ENCODE measurements at regions not wholly inside any gene's neighbourhood (a gene's known extent, or its start where the extent isn't known, plus 50 kb on each side); places are given as distances from the start of the nearest gene placed in this dataset.
"Not testable (repeated sequence)": the region's sequence is repeated elsewhere in the genome, so short reads cannot be mapped to it uniquely, and the experiment has no call there.

DNA sequence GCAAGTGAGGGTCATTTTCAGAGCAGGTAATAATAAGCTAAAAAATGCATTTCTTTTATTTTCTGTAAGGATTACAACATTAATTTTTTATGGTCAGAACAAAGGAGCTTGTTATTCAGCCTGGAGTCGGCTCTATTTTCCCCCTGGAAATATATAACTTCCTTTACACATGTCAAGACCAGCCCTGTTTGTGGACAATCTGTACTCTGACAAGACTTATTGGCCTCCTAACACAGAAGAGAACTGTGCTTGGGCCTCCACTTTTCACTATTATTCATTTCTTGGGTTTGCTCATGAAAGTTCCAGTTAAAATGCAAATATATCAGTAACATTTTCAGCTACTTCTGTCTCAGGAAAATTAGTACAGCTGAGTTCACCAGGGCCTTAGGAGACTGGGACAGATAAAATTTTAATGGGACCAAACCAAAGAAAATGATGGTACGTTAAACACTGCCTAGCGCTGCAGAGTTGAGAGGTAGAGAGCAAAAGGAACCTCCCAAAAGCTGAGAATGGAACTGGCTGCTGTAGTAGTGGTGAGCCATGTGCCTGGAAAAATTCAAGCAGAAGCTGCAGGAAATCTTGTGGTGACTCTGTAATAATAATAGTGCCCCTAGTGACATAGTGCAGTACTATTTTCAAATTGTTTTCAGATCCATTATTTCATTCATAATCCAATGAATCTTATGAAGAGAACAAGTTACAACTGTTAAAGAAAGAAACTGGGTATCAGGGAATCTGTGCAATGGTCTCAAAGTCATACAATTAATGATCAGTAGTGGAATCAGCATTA is 227.2 kb upstream of the KIAA1217 start:
- H3K27ac Mint-ChIP-seq, result peak overlapping the region; percentile 27
- peaks cover 7% of the 10 kb centered on the region for H3K27me3 Mint-ChIP-seq
- no peaks in the 10 kb centered on the region for H3K36me3 Mint-ChIP-seq
- peaks cover 3% of the 10 kb centered on the region for H3K9me3 Mint-ChIP-seq
- H3K4me1 Mint-ChIP-seq (ENCODE audit: unreplicated experiment), result peaks cover 37% of the 10 kb centered on the region
- TF ChIP-seq, protein P1, sequence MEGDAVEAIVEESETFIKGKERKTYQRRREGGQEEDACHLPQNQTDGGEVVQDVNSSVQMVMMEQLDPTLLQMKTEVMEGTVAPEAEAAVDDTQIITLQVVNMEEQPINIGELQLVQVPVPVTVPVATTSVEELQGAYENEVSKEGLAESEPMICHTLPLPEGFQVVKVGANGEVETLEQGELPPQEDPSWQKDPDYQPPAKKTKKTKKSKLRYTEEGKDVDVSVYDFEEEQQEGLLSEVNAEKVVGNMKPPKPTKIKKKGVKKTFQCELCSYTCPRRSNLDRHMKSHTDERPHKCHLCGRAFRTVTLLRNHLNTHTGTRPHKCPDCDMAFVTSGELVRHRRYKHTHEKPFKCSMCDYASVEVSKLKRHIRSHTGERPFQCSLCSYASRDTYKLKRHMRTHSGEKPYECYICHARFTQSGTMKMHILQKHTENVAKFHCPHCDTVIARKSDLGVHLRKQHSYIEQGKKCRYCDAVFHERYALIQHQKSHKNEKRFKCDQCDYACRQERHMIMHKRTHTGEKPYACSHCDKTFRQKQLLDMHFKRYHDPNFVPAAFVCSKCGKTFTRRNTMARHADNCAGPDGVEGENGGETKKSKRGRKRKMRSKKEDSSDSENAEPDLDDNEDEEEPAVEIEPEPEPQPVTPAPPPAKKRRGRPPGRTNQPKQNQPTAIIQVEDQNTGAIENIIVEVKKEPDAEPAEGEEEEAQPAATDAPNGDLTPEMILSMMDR (conservative IDR thresholded peaks at IDR 0.05), result peak; percentile 52
- no peak for DNase-seq (ENCODE audit: extremely low spot score, unreplicated experiment)
- no peak overlapping the region for H3K4me3 Mint-ChIP-seq

DNA sequence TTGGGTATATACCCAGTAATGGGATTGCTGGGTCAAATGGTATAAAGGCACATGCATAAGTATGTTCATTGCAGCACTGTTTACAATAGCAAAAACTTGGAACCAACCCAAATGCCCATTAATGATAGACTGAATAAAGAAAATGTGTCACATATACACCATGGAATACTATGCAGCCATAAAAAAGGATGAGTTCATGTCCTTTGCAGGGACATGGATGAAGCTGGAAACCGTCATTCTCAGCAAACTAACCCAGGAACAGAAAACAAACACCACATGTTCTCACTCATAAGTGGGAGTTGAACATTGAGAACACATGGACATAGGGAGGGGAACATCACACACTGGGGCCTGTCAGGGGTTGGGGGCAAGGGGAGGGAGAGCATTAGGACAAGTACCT is 224.5 kb upstream of the KIAA1217 start:
- not testable (repeated sequence) for H3K9me3 Mint-ChIP-seq, H3K36me3 Mint-ChIP-seq

DNA sequence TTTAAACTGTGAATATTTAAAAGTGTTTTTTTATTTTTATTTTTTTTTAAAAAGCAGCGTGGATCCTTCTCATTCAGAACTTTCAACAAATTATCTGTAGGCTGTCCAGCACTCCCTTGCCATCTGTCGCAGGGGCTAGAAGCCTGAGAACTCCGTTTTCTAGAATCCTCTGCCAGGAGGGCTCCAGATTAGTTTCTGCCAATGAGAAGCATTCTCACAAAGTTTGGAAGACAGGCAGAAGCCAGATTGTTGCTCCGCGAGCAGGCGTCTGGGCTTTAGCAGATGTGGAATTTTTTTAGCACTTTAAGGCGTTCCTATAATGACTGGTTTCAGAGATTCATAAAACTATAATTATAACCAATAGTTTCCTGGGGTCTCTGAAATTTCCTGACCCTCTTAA is 220.9 kb upstream of the KIAA1217 start:
- no peak for DNase-seq (ENCODE audit: extremely low spot score, unreplicated experiment)
- no peak overlapping the region for H3K27ac Mint-ChIP-seq
- TF ChIP-seq, protein P1 (conservative IDR thresholded peaks at IDR 0.05), result no peak
- no peaks in the 10 kb centered on the region for H3K36me3 Mint-ChIP-seq
- no peaks in the 10 kb centered on the region for H3K27me3 Mint-ChIP-seq
- H3K4me1 Mint-ChIP-seq (ENCODE audit: unreplicated experiment), result no peaks in the 10 kb centered on the region
- H3K9me3 Mint-ChIP-seq, result peaks cover under 1% of the 10 kb centered on the region
- no peak overlapping the region for H3K4me3 Mint-ChIP-seq

More for the DNA sequence above, 224.5 kb upstream of the KIAA1217 start:
- H3K27ac Mint-ChIP-seq; DNase-seq (ENCODE audit: extremely low spot score, unreplicated experiment); H3K4me3 Mint-ChIP-seq; H3K27me3 Mint-ChIP-seq: not testable (repeated sequence)
- peaks cover 26% of the 10 kb centered on the region for H3K4me1 Mint-ChIP-seq (ENCODE audit: unreplicated experiment)

DNA sequence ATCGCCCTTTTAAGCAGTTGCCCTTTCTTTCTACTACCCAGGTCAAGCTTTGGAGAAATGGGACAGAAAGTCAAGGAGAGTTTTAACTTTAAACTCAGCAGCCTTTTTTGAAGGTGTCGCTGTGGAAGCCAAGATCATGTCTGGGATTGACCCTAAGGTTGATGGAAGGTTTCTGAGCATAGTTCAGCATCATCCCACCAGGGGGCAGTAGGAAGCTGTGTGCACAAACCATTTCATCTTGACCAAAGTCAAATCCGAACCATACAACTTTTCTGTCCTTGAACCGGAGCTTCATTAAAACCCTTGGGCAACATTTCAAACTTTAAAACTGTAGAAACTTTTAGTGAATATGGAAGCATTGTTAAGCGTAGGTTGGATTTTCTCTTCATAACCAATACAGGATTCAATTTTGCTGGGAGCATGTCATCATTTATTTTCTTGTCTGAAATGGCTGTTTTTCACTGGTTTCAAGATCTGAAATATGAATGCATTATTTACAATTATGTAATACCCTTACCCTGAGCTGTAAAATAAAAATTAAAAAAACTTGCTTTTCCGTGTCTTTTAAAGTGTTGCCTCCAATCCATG is 214.4 kb upstream of the KIAA1217 start:
- peaks cover 4% of the 10 kb centered on the region for H3K27me3 Mint-ChIP-seq
- no peak overlapping the region for H3K4me3 Mint-ChIP-seq
- H3K27ac Mint-ChIP-seq, result peak overlapping the region; percentile 67
- H3K4me1 Mint-ChIP-seq (ENCODE audit: unreplicated experiment), result peaks cover 14% of the 10 kb centered on the region
- peak; percentile 73 for DNase-seq (ENCODE audit: extremely low spot score, unreplicated experiment)
- H3K36me3 Mint-ChIP-seq, result no peaks in the 10 kb centered on the region
- no peaks in the 10 kb centered on the region for H3K9me3 Mint-ChIP-seq
- TF ChIP-seq, protein P1 (conservative IDR thresholded peaks at IDR 0.05), result peak; percentile 92

DNA sequence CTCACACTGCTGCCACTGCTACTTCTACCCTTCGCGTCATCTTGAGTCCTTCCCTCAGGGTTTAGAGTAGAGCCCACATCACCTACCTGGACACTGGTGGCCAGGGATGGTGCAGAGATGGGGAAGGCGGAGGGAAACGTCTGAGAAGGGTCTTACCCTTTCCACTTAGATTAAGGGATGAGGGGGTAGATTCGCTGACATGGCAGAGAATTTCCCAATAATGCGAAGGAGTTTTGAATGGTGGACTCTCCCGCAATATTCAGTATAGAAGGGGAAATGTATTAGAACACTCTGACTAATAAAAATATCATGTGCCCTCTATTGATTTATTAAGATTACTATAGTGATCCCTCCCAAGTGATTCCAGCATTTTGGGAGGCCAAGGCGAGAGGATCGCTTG is 209.5 kb upstream of the KIAA1217 start:
- no peak overlapping the region for H3K27ac Mint-ChIP-seq
- TF ChIP-seq, protein P1 (conservative IDR thresholded peaks at IDR 0.05), result no peak
- H3K9me3 Mint-ChIP-seq, result peaks cover 4% of the 10 kb centered on the region
- peaks cover 3% of the 10 kb centered on the region for H3K27me3 Mint-ChIP-seq
- H3K36me3 Mint-ChIP-seq, result no peaks in the 10 kb centered on the region
- DNase-seq (ENCODE audit: extremely low spot score, unreplicated experiment), result no peak
- peaks cover 16% of the 10 kb centered on the region for H3K4me1 Mint-ChIP-seq (ENCODE audit: unreplicated experiment)
- no peak overlapping the region for H3K4me3 Mint-ChIP-seq

DNA sequence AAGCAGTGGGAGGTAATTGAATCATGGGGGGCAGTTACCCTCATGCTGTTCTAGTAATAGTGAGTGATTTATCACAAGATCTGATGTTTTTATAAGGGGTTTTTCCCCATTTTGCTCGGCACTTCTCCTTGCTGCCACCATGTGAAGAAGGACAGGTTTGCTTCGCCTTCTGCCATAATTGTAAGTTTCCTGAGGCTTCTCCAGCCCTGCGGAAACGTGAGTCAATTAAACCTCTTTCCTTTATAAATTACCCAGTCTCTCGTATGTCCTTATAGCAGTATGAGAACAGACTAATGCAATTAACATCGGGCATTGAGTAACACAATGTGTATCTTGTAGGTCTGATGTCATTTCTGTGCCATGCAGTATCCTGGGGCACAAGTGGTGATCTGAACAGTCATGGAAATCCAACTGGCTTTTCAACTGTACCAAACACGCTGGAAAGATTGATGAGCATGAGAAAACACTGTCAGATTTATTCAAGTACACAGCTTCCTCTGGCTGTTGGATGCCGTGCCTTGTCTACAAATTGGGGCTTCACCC is 208.6 kb upstream of the KIAA1217 start:
- peaks cover 4% of the 10 kb centered on the region for H3K9me3 Mint-ChIP-seq
- no peaks in the 10 kb centered on the region for H3K27me3 Mint-ChIP-seq
- DNase-seq (ENCODE audit: extremely low spot score, unreplicated experiment), result no peak
- no peaks in the 10 kb centered on the region for H3K36me3 Mint-ChIP-seq
- no peak overlapping the region for H3K27ac Mint-ChIP-seq
- H3K4me3 Mint-ChIP-seq, result no peak overlapping the region
- H3K4me1 Mint-ChIP-seq (ENCODE audit: unreplicated experiment), result peaks cover 9% of the 10 kb centered on the region
- TF ChIP-seq, protein P1 (conservative IDR thresholded peaks at IDR 0.05), result no peak

Data from type B pancreatic cell (in vitro differentiated cells).